VCaP (cell line): ENCODE measurements at regions not wholly inside any gene's neighbourhood (a gene's known extent, or its start where the extent isn't known, plus 50 kb on each side); places are given as distances from the start of the nearest gene placed in this dataset.

Source experiments
- H3K27ac ChIP-seq: fragments of 450-650 bp; 2 replicates; pipeline ENCODE4 v1.5.1; 2017
- TF ChIP-seq, protein P1 (sequence below): fragments of 450-650 bp; conservative IDR thresholded peaks from 2 replicates; pipeline ENCODE4 v1.5.1; 2017; ENCODE audit warnings: mild to moderate bottlenecking, moderate library complexity

DNA sequence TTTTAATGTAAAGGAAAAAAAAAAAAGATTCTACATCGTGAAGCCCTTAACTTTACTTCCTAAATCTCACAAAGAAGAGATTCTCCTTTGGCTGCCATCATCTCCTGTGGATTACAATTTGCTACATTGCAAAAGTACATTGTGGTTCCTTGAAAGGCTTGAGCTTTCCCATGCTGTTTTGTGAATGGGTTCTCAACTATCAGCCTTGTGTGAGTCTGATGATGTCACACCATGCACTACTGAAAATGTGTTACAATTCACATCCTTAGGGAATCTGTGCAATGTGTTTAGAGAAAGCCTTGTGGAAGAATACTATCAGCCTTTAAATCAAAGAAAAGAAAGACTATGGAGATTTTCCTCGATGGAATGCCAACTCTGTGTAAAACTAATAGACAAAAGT, 510.0 kb upstream of the ALCAM start:
- TF ChIP-seq, protein P1, sequence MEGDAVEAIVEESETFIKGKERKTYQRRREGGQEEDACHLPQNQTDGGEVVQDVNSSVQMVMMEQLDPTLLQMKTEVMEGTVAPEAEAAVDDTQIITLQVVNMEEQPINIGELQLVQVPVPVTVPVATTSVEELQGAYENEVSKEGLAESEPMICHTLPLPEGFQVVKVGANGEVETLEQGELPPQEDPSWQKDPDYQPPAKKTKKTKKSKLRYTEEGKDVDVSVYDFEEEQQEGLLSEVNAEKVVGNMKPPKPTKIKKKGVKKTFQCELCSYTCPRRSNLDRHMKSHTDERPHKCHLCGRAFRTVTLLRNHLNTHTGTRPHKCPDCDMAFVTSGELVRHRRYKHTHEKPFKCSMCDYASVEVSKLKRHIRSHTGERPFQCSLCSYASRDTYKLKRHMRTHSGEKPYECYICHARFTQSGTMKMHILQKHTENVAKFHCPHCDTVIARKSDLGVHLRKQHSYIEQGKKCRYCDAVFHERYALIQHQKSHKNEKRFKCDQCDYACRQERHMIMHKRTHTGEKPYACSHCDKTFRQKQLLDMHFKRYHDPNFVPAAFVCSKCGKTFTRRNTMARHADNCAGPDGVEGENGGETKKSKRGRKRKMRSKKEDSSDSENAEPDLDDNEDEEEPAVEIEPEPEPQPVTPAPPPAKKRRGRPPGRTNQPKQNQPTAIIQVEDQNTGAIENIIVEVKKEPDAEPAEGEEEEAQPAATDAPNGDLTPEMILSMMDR: no peak
- no peak overlapping the region for H3K27ac ChIP-seq

DNA sequence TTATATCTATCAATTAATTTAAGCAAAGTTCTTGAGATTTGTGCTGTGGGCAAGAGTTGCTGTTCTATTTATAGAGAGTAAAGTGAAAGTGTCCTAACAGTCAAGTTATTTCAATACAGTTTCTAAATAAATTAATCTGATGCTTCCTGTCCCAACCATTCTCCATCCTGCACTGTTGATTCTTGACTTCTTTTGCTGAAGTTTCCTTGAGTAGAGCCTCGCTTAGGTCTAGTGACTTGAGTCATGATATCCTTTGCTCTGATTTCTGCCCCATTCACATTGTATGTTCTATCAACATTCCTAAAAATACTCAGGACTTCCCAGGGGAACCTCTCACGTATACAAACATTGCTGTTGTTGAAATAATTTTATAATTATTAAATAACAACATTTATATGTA, 498.4 kb upstream of the ALCAM start:
- TF ChIP-seq, protein P1: no peak
- H3K27ac ChIP-seq: no peak overlapping the region

DNA sequence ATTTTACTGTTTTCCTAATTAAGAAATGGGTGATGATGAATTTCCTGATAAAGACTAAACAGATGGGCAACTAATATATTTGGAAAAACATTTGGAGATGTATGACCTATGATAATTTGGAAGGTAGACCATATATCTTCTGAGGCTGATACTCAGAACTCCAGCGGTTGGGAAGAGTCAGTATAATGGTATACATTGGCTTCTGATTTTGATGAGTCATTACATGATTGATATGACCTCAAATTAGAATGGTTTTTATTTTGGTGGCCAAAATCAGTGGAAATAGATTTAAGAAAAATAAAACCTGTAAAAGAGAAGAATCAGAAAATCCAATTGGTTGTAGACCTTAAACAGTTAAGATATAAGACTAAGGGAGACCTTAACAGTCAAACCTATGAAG, 496.4 kb upstream of the ALCAM start:
- no peak overlapping the region for H3K27ac ChIP-seq
- TF ChIP-seq, protein P1: no peak

DNA sequence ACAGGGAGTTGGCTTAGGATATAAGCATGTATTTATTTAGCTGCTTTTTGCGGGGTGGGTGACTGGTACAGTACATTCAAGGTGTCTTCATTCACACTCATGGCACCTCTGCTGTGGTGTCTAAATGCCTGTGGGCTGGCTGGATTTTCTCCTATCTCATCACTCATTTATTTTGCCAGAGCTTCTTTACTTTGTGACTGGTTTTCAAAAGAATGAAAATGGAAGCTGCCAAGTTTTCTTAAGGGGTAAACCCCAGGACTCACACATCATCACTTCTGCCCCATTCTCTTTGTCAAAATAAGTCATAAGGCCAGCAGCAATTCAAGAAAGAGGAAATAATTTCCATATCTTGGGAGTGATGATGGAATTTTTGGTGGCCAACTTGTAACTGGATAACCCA, 493.4 kb upstream of the ALCAM start:
- TF ChIP-seq, protein P1: no peak

DNA sequence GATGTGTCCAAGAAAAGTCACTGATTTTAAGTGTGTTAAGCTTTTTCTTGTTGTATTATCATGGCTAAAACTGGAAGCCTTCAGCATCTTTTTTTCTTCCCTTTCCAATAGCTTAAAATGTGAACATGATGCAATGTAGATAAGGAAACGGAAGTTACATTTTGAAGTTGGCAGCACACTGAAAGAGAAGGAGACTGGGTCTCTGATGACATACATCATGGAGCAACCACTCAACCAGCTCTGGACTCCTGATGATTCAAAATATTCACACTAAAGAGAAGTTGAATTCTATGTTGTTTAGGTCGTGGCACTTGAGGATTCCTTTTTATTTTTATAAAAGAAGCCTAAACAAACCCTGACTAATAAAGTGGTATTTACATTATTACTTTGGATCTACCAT, 488.3 kb upstream of the ALCAM start:
- no peak overlapping the region for H3K27ac ChIP-seq
- TF ChIP-seq, protein P1: no peak

More for the DNA sequence above, 493.4 kb upstream of the ALCAM start:
- H3K27ac ChIP-seq: no peak overlapping the region

DNA sequence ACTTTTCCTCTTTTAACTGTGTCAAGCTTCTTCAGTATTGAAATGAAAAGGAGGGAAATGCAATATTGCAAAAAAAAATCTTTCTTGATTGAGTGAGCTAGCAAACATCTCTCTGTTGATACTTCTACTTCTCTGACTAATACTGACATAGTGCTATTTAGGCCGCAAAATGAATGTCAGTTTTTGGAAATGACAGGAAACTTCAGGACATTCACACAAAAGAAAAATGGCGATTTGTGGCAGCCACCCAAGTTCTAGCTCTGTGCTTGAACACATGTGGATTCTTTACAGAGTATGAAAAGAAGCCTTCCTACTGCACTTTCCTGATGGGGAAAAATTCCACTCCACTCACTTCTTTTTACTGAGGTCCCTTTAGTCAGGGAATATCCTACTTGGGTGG, 486.8 kb upstream of the ALCAM start:
- TF ChIP-seq, protein P1: no peak
- no peak overlapping the region for H3K27ac ChIP-seq

DNA sequence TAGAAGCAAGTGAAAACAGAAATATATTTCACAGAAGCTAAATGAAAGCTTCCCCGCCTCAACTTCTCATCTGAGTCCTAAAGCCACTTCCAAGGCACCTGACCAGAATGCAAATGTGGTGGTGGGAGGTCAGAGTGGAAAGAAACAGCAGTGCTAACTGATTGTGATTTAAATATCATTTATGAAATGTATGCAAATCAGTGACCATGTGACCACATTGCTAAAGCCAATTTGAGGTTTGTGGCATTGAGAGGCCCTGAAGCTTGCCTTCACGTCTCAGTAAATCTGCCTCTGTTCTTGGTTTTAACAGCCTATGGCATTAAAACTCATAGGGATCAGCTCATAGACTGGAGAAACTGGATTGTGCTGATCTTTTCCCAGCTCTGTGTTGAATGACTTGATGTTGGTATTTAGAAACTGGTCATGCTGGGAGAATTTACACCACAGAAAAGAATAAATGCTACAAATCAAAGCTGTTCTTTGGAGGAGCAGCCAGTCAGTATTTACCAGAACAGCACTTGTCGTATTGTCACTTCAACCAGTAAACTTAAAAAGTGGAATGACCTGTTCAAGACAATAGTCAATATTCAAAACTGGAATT, 481.4 kb upstream of the ALCAM start:
- TF ChIP-seq, protein P1: no peak
- H3K27ac ChIP-seq: no peak overlapping the region
